ENCODE measurements at regions not wholly inside any gene's neighbourhood (a gene's known extent, or its start where the extent isn't known, plus 50 kb on each side); places are given as distances from the start of the nearest gene placed in this dataset.

DNA sequence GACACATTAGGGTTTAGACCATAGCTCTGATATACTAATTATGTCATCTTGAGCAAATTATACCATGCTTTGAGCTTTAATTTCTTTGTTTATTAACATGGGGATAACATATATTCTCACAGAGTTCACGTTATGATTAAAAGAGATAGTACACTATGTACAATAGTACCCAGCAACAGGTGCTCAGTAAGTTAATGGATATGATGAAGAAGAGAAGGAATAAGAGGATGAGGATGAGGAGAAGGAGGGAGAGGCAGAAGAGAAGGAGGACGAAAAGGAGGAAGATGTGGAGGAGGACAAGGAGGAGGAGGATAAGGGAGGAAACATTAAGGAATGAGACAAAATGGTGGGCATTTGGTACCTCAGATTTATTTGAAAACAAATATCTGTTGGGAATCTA, 260.4 kb downstream of the SH2D1A start:
- WGBS = 75% methylated on average over 2 of the region's 2 CpGs
- H3K4me1 ChIP-seq (ENCODE audit: control insufficient read depth, insufficient read depth, low read length) = no peaks in the 10 kb centered on the region
- no peak for ATAC-seq
- H3K27me3 ChIP-seq (ENCODE audit: control insufficient read depth, insufficient read depth) = no peaks in the 10 kb centered on the region
- no peak overlapping the region for H3K4me3 ChIP-seq (ENCODE audit: low read length)
- intact Hi-C loops (cut with DNase I) = no loop called here
- H3K27ac ChIP-seq (ENCODE audit: low read length) = no peak overlapping the region
- H3K9me3 ChIP-seq (ENCODE audit: control insufficient read depth, low read length) = no peaks in the 10 kb centered on the region
- DNase-seq = no peak

- intact Hi-C loops (cut with DNase I) = no loop called here
- Histone ChIP-seq H3K4me1 (ENCODE audit: control insufficient read depth, insufficient read depth, low read length) (no peaks in the 10 kb centered on the region), H3K9me3 (ENCODE audit: control insufficient read depth, low read length) (no peaks in the 10 kb centered on the region), H3K4me3 (ENCODE audit: low read length) (no peak overlapping the region), H3K27ac (ENCODE audit: low read length) (no peak overlapping the region), H3K27me3 (ENCODE audit: control insufficient read depth, insufficient read depth) (no peaks in the 10 kb centered on the region)
- ATAC-seq = no peak
- DNase-seq = no peak
- WGBS = 83% methylated on average over 3 of the region's 3 CpGs
Measured at GRCh38 chrX:124619710-124620109, 273.3 kb downstream of the SH2D1A start.

GRCh38 chrX:124634363-124634762, 288.0 kb downstream of the SH2D1A start:
- DNase-seq (no peak), ATAC-seq (no peak)
- 83% methylated on average over 4 of the region's 4 CpGs for WGBS
- no peak overlapping the region for H3K27ac ChIP-seq (ENCODE audit: low read length)
- H3K27me3 ChIP-seq (ENCODE audit: control insufficient read depth, insufficient read depth) = no peaks in the 10 kb centered on the region
- no peaks in the 10 kb centered on the region for H3K4me1 ChIP-seq (ENCODE audit: control insufficient read depth, insufficient read depth, low read length)
- no peak overlapping the region for H3K4me3 ChIP-seq (ENCODE audit: low read length)
- H3K9me3 ChIP-seq (ENCODE audit: control insufficient read depth, low read length) = no peaks in the 10 kb centered on the region
- intact Hi-C loops (cut with DNase I) = no loop called here

- H3K27ac ChIP-seq (ENCODE audit: low read length) = no peak overlapping the region
- DNase-seq (no peak), ATAC-seq (no peak)
- intact Hi-C loops (cut with DNase I) = no loop called here
- H3K27me3 ChIP-seq (ENCODE audit: control insufficient read depth, insufficient read depth) = no peaks in the 10 kb centered on the region
- WGBS = 68% methylated on average over 5 of the region's 5 CpGs
- H3K4me3 ChIP-seq (ENCODE audit: low read length) = no peak overlapping the region
- no peaks in the 10 kb centered on the region for H3K9me3 ChIP-seq (ENCODE audit: control insufficient read depth, low read length)
- H3K4me1 ChIP-seq (ENCODE audit: control insufficient read depth, insufficient read depth, low read length) = no peaks in the 10 kb centered on the region
Measured at GRCh38 chrX:124641737-124642491, 295.6 kb downstream of the SH2D1A start.

- no peaks in the 10 kb centered on the region for H3K9me3 ChIP-seq (ENCODE audit: control insufficient read depth, low read length)
- 35% methylated on average over 1 of the region's 1 CpG for WGBS
- intact Hi-C loops (cut with DNase I) = no loop called here
- no peak overlapping the region for H3K4me3 ChIP-seq (ENCODE audit: low read length)
- H3K4me1 ChIP-seq (ENCODE audit: control insufficient read depth, insufficient read depth, low read length) = no peaks in the 10 kb centered on the region
- no peaks in the 10 kb centered on the region for H3K27me3 ChIP-seq (ENCODE audit: control insufficient read depth, insufficient read depth)
- no peak overlapping the region for H3K27ac ChIP-seq (ENCODE audit: low read length)
- DNase-seq (no peak), ATAC-seq (no peak)
Measured at GRCh38 chrX:124646403-124646802, 300.0 kb downstream of the SH2D1A start.

- Histone ChIP-seq H3K27ac (ENCODE audit: low read length) (no peak overlapping the region), H3K4me3 (ENCODE audit: low read length) (no peak overlapping the region), H3K4me1 (ENCODE audit: control insufficient read depth, insufficient read depth, low read length) (no peaks in the 10 kb centered on the region), H3K27me3 (ENCODE audit: control insufficient read depth, insufficient read depth) (no peaks in the 10 kb centered on the region), H3K9me3 (ENCODE audit: control insufficient read depth, low read length) (no peaks in the 10 kb centered on the region)
- ATAC-seq (no peak), DNase-seq (no peak)
- 65% methylated on average over 4 of the region's 4 CpGs for WGBS
- intact Hi-C loops (cut with DNase I) = no loop called here
Measured at GRCh38 chrX:124651031-124651430, 304.7 kb downstream of the SH2D1A start.

GRCh38 chrX:124665621-124666400, 319.4 kb downstream of the SH2D1A start:
- no peak for DNase-seq
- intact Hi-C loops (cut with DNase I) = no loop called here
- no peak for ATAC-seq

GRCh38 chrX:124679199-124679598, 332.8 kb downstream of the SH2D1A start:
- no peaks in the 10 kb centered on the region for H3K9me3 ChIP-seq (ENCODE audit: control insufficient read depth, low read length)
- H3K4me3 ChIP-seq (ENCODE audit: low read length) = no peak overlapping the region
- ATAC-seq (no peak), DNase-seq (no peak)
- no peaks in the 10 kb centered on the region for H3K27me3 ChIP-seq (ENCODE audit: control insufficient read depth, insufficient read depth)
- intact Hi-C loops (cut with DNase I) = no loop called here
- H3K4me1 ChIP-seq (ENCODE audit: control insufficient read depth, insufficient read depth, low read length) = no peaks in the 10 kb centered on the region
- H3K27ac ChIP-seq (ENCODE audit: low read length) = no peak overlapping the region
- WGBS = 20% methylated on average over 3 of the region's 3 CpGs

More at GRCh38 chrX:124665621-124666400, 319.4 kb downstream of the SH2D1A start:
- WGBS = 25% methylated on average over 7 of the region's 7 CpGs
- no peaks in the 10 kb centered on the region for H3K4me1 ChIP-seq (ENCODE audit: control insufficient read depth, insufficient read depth, low read length)
- H3K27ac ChIP-seq (ENCODE audit: low read length) = no peak overlapping the region
- H3K4me3 ChIP-seq (ENCODE audit: low read length) = no peak overlapping the region
- no peaks in the 10 kb centered on the region for H3K9me3 ChIP-seq (ENCODE audit: control insufficient read depth, low read length)
- H3K27me3 ChIP-seq (ENCODE audit: control insufficient read depth, insufficient read depth) = no peaks in the 10 kb centered on the region

GRCh38 chrX:124680287-124680686, 333.9 kb downstream of the SH2D1A start:
- Histone ChIP-seq H3K4me1 (ENCODE audit: control insufficient read depth, insufficient read depth, low read length) (no peaks in the 10 kb centered on the region), H3K27me3 (ENCODE audit: control insufficient read depth, insufficient read depth) (no peaks in the 10 kb centered on the region), H3K9me3 (ENCODE audit: control insufficient read depth, low read length) (no peaks in the 10 kb centered on the region), H3K27ac (ENCODE audit: low read length) (no peak overlapping the region), H3K4me3 (ENCODE audit: low read length) (no peak overlapping the region)
- 59% methylated on average over 2 of the region's 2 CpGs for WGBS
- DNase-seq (no peak), ATAC-seq (no peak)
- intact Hi-C loops (cut with DNase I) = no loop called here

GRCh38 chrX:124690495-124690894, 344.1 kb downstream of the SH2D1A start:
- H3K27ac ChIP-seq (ENCODE audit: low read length) = no peak overlapping the region
- no peak overlapping the region for H3K4me3 ChIP-seq (ENCODE audit: low read length)
- intact Hi-C loops (cut with DNase I) = no loop called here
- ATAC-seq = no peak
- no peak for DNase-seq
- no peaks in the 10 kb centered on the region for H3K4me1 ChIP-seq (ENCODE audit: control insufficient read depth, insufficient read depth, low read length)
- WGBS = 88% methylated on average over 3 of the region's 3 CpGs
- H3K9me3 ChIP-seq (ENCODE audit: control insufficient read depth, low read length) = no peaks in the 10 kb centered on the region
- no peaks in the 10 kb centered on the region for H3K27me3 ChIP-seq (ENCODE audit: control insufficient read depth, insufficient read depth)

DNA sequence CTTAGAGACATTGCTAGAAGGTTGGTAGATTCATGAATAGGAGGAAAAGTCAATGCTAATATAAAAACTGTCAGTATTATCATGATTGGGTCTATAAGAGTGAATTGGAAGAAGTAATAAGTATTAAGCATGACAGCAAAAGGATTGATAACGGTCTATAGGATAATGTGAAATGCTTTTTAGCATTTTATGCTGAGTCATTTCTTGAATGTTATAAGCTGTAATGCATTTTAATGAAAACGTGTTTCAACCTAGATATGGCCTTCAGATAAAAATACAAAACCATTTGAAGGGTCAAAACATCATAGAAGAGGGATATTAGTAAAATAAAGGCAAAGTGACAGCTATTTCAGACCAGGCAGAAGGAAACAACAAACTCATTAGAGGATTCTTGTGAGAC, 353.5 kb downstream of the SH2D1A start:
- 59% methylated on average over 2 of the region's 2 CpGs for WGBS

More for the DNA sequence above, 353.5 kb downstream of the SH2D1A start:
- Histone ChIP-seq H3K9me3 (ENCODE audit: control insufficient read depth, low read length) (no peaks in the 10 kb centered on the region), H3K27ac (ENCODE audit: low read length) (no peak overlapping the region), H3K4me3 (ENCODE audit: low read length) (no peak overlapping the region), H3K4me1 (ENCODE audit: control insufficient read depth, insufficient read depth, low read length) (no peaks in the 10 kb centered on the region), H3K27me3 (ENCODE audit: control insufficient read depth, insufficient read depth) (no peaks in the 10 kb centered on the region)
- no peak for ATAC-seq
- DNase-seq = no peak
- intact Hi-C loops (cut with DNase I) = no loop called here
